Vagina (tissue), 2 donors: ENCODE measurements at regions not wholly inside any gene's neighbourhood (a gene's known extent, or its start where the extent isn't known, plus 50 kb on each side); places are given as distances from the start of the nearest gene placed in this dataset.
"Not testable (repeated sequence)": the region's sequence is repeated elsewhere in the genome, so short reads cannot be mapped to it uniquely, and the experiment has no call there.

Source experiments
- DNase-seq, 2 donors: peaks; one replicate each; pipeline ENCODE4 v3.0.0-alpha.2; 2017; ENCODE audit errors: extremely low spot score in 2 of 2
- H3K27ac ChIP-seq: fragments of 200-600 bp; sonication (generic); one replicate; pipeline ENCODE4 v1.5.1; 2019
- H3K27me3 ChIP-seq: fragments of 200-600 bp; sonication (generic); one replicate; pipeline ENCODE4 v1.5.1; 2019
- H3K36me3 ChIP-seq, 2 donors: fragments of 200-600 bp; sonication (generic); one replicate each; pipeline ENCODE4 v1.5.1; 2017 to 2019
- H3K4me1 ChIP-seq: fragments of 200-600 bp; sonication (generic); one replicate; pipeline ENCODE4 v1.5.1; 2019
- H3K4me3 ChIP-seq, 2 donors: fragments of 200-600 bp; sonication (generic); 1 replicate in 1 of 2; 2 replicates in 1 of 2; pipeline ENCODE4 v1.5.1; 2016 to 2019
- H3K9me3 ChIP-seq: fragments of 200-600 bp; sonication (generic); one replicate; pipeline ENCODE4 v1.5.1; 2019
- CTCF ChIP-seq, 3 experiments: fragments of 450-650 bp in 2 of 3; fragments of 200-600 bp in 1 of 3; sonication (generic) in 1 of 3; IDR thresholded peaks; one replicate each; pipeline ENCODE4 v1.5.1; 2017 to 2019; ENCODE audit warnings: antibody characterized with exemption in 3 of 3, mild to moderate bottlenecking in 2 of 3, moderate library complexity in 2 of 3
- POLR2A ChIP-seq, 2 donors: fragments of 450-650 bp; IDR thresholded peaks; one replicate each; pipeline ENCODE4 v1.6.1; 2017; ENCODE audit warnings: antibody characterized with exemption in 2 of 2, mild to moderate bottlenecking in 2 of 2, moderate library complexity in 2 of 2
- POLR2AphosphoS5 ChIP-seq, 2 donors: sonication (generic); formaldehyde crosslinking; IDR thresholded peaks; one replicate each; pipeline ENCODE4 v1.9.0; 2017; ENCODE audit warnings: antibody characterized with exemption in 2 of 2, mild to moderate bottlenecking in 2 of 2, low read depth in 1 of 2; ENCODE audit not compliant: insufficient read depth in 1 of 2
- intact Hi-C: fragments of 100-400 bp; cut with DNase I; formaldehyde crosslinking; loops from one replicate; pipeline ENCODE4 v1.15.1; 2023

GRCh38 chr5:157944077-157944633 lies 85.2 kb upstream of the CLINT1 start:
- no peaks in the 10 kb centered on the region for H3K27me3 ChIP-seq
- H3K9me3 ChIP-seq, result no peaks in the 10 kb centered on the region
- DNase-seq, result no peak
- peaks cover 10% of the 10 kb centered on the region for H3K4me1 ChIP-seq
- H3K27ac ChIP-seq, result no peak overlapping the region
- intact Hi-C loops, result no loop called here
- H3K36me3 ChIP-seq, result no peaks in the 10 kb centered on the region
- TF ChIP-seq POLR2AphosphoS5 (IDR thresholded peaks at IDR 0.05; ENCODE audit: insufficient read depth in 1 of 2, low read depth in 1 of 2) (no peak), CTCF (IDR thresholded peaks at IDR 0.05) (no peak), POLR2A (IDR thresholded peaks at IDR 0.05) (no peak)
- no peak overlapping the region for H3K4me3 ChIP-seq

GRCh38 chr5:157942595-157942994 lies 83.7 kb upstream of the CLINT1 start:
- Histone ChIP-seq H3K27ac (no peak overlapping the region), H3K4me3 (no peak overlapping the region), H3K4me1 (no peaks in the 10 kb centered on the region), H3K9me3 (no peaks in the 10 kb centered on the region), H3K27me3 (no peaks in the 10 kb centered on the region), H3K36me3 (no peaks in the 10 kb centered on the region)
- no peak for DNase-seq
- intact Hi-C loops, result no loop called here
- no peak for TF ChIP-seq POLR2A (IDR thresholded peaks at IDR 0.05)
- no peak for TF ChIP-seq POLR2AphosphoS5 (IDR thresholded peaks at IDR 0.05; ENCODE audit: insufficient read depth in 1 of 2, low read depth in 1 of 2)
- no peak for TF ChIP-seq CTCF (IDR thresholded peaks at IDR 0.05)

- TF ChIP-seq CTCF (IDR thresholded peaks at IDR 0.05), result no peak
- no peak for DNase-seq
- Histone ChIP-seq H3K4me3 (no peak overlapping the region), H3K27ac (no peak overlapping the region), H3K36me3 (no peaks in the 10 kb centered on the region), H3K9me3 (no peaks in the 10 kb centered on the region), H3K27me3 (no peaks in the 10 kb centered on the region), H3K4me1 (no peaks in the 10 kb centered on the region)
- intact Hi-C loops, result no loop called here
Measured at GRCh38 chr5:157941616-157942015, 82.7 kb upstream of the CLINT1 start.

- H3K9me3 ChIP-seq, H3K4me1 ChIP-seq, H3K27ac ChIP-seq, H3K27me3 ChIP-seq, H3K36me3 ChIP-seq, intact Hi-C loops, DNase-seq, H3K4me3 ChIP-seq: not testable (repeated sequence)
Measured at GRCh38 chr5:157938101-157938500, 79.2 kb upstream of the CLINT1 start.

GRCh38 chr5:157936776-157937501 lies 78.0 kb upstream of the CLINT1 start:
- H3K27ac ChIP-seq, H3K4me1 ChIP-seq, DNase-seq, H3K4me3 ChIP-seq, H3K27me3 ChIP-seq, H3K36me3 ChIP-seq, intact Hi-C loops, H3K9me3 ChIP-seq: not testable (repeated sequence)

GRCh38 chr5:157934600-157934999 lies 75.7 kb upstream of the CLINT1 start:
- intact Hi-C loops, result no loop called here
- no peak overlapping the region for H3K4me3 ChIP-seq
- TF ChIP-seq POLR2A (IDR thresholded peaks at IDR 0.05), result no peak
- TF ChIP-seq POLR2AphosphoS5 (IDR thresholded peaks at IDR 0.05; ENCODE audit: insufficient read depth in 1 of 2, low read depth in 1 of 2), result no peak
- no peak for TF ChIP-seq CTCF (IDR thresholded peaks at IDR 0.05)
- H3K9me3 ChIP-seq, result no peaks in the 10 kb centered on the region
- H3K27ac ChIP-seq, result no peak overlapping the region
- H3K27me3 ChIP-seq, result no peaks in the 10 kb centered on the region
- no peaks in the 10 kb centered on the region for H3K4me1 ChIP-seq
- no peaks in the 10 kb centered on the region for H3K36me3 ChIP-seq
- DNase-seq, result no peak
